NCI-H748 (cell line): ENCODE measurements at regions not wholly inside any gene's neighbourhood (a gene's known extent, or its start where the extent isn't known, plus 50 kb on each side); places are given as distances from the start of the nearest gene placed in this dataset.
A peak's percentile ranks its signal among the peaks of the same experiment; 100 is the strongest.

Source experiments
- DNase-seq: peaks from one replicate; lab custom pipeline; 2025; ENCODE audit not compliant: unreplicated experiment; lab: John Stamatoyannopoulos, UW

DNA sequence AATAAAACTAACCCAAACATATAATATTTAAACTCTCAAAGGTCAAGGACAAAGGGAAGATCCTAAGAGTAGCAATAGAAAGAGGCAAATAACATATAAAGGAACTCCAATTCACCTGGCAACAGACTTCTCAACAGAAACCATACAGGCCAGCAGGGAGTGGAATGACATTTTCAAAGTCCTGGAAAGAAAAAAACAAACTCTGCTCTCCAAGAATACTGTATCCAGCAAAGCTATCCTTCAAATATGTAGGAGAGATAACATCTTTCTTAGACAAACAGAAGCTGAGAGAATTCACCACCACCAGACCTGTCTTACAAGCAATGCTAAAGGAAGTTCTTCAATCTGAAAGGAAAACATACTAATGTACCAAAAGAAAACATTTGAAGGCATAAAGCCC, 51.5 kb upstream of the TMEM158 start:
- DNase-seq = no peak

DNA sequence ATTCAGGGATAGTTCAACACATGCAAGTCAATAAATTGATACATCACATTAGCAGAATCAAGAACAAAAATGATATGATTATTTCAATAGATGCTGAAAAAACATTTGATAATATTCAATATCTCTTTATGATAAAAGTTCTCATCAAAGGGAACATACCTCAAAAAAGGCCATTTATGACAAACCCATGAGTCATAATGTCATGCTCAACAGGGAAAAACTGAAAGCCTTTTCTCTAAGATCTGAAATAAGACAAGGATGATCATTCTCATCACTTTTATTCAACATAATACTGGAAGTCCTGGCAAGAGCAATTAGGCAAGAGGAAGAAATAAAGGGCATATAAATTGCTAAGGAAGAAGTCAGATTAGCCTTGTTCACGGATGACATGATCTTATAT, 54.1 kb upstream of the TMEM158 start:
- DNase-seq = no peak

- DNase-seq = no peak
Measured at GRCh38 chr3:45280971-45281370, 54.9 kb upstream of the TMEM158 start.

- DNase-seq = no peak
Measured at GRCh38 chr3:45283471-45283870, 57.4 kb upstream of the TMEM158 start.

GRCh38 chr3:45297331-45297730, 71.2 kb upstream of the TMEM158 start:
- no peak for DNase-seq

DNA sequence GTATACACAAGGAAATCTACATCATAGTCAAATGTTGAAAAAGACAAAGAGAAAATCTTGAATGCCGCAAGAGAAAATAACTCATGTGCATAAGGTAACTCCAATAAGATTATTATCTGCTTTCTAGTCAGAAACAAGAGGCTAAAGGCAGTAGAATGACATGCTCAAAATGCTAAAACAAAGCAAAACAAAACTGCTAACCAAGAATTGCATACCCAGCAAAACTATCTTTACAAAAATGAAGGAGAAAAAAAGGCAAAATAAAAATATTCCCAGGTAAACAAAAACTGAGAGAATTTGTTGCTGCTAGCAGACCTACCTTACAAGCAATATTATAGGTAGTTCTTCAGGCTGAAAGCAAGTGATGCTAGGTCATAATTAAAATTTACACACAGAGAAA, 76.4 kb upstream of the TMEM158 start:
- DNase-seq = no peak

- no peak for DNase-seq
Measured at GRCh38 chr3:45306406-45307008, 80.4 kb upstream of the TMEM158 start.

DNA sequence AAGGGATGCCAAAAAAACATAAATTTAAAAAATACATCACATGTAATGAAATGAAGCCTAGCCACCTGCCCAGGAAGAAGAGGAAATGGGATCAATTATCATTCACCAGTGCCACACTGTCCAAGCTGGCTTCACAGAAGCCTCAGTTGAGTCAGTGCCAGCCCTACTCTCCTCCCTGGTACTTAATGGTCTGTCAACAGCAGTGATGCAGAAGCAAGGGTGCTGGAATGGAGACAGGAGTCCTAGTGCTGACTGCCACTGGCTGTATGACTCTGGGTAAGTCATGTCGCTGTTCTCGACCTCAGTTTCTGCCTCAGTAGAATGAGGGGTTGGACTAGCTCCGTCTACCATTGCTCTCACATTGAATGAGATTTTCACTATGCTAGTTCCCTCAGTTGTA, 78.5 kb upstream of the LARS2 start:
- peak; percentile 27 for DNase-seq

DNA sequence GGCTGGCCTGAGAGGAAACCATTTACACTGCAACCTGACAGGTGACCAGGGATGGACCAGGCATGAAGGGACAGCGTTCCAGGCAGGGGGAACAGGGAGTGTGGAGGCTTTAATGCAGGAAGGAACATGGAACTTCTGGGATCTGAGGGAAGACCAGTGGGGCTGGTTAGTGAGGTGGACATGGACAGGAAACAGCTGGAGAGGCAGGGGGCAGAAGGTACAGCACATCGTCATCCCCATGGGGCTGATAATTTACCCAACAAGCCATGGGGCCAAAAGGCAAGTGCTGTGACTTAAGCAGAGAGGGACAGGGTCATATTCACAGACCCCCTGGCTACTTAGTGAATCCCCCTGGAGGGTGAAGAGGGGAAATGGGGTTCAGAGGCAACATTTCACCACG, 77.0 kb upstream of the LARS2 start:
- DNase-seq = no peak

DNA sequence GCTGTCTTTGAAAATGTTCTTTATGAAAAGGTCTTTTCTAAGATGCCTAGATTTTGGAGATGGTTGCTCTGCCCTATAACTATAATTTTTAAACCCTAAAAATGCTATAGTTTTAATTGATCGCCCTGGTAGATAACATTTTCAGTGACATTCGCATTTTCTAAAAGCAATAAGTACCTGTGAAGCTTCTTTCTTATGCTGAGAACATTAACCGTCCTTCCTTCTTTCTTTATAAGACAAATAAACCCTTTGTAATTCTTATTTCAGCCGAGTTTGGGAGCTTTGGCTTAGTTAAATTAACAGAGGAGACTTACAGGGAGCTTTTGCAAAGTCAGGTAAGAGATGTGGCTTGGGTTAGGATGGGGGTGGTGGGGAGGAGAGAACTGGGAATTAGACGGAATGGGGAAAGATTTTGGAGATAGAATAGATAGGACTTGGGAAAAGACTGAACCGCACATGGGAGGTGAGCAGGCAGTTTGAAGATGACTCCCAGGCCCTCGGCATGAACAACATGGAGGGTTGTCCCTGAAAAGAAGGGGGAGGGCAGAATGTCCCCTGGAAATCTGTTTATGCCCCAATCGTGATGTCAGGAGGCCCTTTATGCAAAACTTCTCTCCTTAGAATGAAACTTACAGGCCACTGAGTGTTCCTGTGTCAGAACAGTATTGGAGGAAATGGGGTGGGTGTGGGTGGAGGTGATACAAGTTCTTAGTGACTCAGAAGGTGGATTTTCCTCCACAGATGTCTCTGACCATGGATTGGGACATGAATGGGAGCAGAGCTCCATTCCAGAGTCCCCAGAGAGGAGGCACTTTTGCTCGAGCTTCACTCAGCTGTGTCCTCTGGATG, 76.2 kb upstream of the LARS2 start:
- no peak for DNase-seq

DNA sequence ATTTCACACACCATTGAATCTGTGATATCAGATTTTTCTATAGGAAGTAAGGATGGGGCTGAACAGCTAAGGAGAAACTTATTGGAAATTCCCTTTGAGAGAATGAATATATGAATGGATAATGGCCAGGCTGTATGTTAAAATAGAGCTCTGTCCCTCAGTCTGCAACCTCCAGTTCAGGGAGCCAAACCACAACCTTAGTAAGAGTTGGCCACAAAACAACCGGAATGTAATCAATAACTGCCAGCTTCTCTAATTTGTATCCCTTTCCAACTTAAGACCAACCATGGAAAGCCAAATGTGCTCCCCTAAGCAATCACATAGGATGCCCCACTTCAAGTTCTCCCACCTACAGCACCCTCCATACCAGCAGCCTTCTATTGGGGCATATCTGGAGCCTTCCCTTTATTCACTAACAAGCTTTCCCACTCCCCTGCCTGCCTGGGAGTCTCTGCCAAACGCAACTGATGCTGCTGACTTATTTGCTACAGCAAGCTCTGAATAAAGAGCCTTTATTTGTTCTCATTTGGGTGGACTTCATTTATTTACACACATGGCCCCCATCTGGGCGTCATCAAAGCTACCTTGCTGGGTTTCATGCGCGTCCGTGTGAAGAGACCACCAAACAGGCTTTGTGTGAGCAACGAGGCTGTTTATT, 75.4 kb upstream of the LARS2 start:
- peak; percentile 29 for DNase-seq

DNA sequence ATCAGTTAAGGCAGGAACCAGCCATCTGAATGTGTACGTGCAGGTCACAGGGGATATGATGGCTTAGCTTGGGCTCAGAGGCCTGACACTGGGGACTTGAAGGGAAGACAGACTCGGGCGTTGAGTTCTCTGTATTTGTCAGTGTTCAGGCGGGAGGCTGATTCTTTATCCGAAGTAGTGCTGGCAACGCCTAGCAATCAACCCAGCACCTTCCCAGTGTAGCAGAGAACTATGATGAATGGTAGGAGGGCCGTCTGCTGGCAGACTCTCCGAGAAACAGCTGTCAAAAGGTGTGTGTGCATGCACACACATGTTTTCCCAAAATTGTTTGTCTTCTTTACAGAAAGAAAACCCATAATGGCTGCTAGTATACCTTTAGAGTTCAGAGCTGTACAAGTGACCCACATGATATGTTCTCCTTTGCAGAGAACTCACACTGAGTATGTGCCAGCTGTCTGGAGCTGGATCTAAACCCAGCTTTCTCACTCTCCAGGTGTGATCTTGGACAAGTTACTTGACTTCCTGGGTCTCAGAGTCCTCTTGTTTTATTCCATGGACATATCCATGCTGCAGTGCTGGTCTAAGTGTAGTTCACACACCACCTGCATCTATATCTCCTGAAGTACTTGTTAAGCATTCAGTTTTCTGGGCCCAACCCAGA, 74.5 kb upstream of the LARS2 start:
- no peak for DNase-seq

- DNase-seq = no peak
Measured at GRCh38 chr3:45317710-45318109, 70.7 kb upstream of the LARS2 start.

- no peak for DNase-seq
Measured at GRCh38 chr3:45318689-45319088, 69.7 kb upstream of the LARS2 start.

GRCh38 chr3:45319231-45319995, 69.0 kb upstream of the LARS2 start:
- DNase-seq = no peak

DNA sequence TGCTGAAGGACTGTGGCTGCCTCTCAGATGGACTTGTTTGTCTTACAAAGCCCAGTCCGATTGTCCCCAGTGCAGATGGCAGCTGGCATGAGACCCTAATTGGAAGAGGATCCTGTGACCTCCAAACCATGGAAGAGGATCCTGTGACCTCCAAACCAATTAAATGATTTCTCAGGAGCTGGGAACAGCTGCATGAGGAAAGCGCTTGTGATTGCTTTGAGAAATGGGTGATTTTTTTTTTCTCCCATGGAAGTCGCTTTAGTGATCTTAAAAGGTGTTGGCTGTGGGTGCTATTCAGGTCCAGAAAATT, 68.4 kb upstream of the LARS2 start:
- no peak for DNase-seq

DNA sequence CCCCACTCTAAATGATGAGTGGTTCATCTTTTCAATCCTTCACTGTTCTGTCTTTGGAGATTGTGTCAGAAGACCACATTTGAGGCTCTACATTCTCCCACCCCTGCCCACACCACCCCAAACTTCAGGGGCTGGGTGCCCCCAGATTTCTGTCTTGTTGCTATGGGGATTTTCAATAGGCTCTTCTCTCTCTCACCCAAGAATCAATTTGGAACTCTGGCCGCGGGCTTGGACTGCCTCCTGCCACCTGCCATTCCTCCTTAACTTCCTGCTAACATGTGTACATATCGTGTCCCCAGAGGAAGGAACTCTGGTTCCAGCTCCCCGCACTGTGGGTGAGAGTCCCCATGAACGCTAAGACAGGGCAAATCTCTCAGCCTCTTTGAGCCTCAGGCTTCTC, 67.4 kb upstream of the LARS2 start:
- no peak for DNase-seq

DNA sequence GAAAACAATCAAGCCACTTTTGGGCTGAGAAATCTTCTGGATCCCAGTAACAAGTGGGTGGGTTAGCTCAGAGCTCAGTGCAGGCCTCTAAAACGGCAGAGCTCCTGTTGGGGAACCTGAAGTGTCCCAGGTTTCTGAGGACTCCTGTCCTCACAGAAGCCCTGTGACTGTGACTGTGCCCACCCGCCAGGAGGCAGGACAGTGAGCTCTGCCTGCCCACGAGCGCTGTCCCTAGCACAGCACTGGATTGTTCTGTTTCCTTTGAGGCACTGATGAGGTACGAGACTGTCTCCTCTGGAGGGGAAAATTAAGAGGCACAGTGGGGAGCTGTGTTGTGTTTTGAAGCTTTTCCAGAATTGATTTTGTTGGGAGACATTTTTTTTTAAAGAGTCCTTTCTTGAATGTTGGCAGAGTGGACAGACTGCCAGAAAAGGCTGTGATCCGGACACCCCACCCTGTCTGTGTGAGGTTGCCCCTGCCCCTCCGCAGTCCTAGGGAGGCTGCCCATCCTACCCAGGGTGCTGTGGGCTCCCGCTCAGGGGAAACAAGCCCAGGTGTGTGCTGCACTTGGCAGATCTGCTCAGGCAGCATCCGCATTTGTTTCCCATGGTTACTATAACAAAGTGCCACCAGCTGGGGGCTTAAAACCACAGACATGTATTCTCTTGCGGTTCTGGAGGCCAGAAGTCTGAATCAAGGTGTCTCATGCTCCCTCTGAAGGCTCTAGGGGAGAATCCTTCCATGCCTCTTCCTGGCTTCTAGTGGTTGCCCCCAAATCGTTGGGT, 66.6 kb upstream of the LARS2 start:
- peak; percentile 16 for DNase-seq

DNA sequence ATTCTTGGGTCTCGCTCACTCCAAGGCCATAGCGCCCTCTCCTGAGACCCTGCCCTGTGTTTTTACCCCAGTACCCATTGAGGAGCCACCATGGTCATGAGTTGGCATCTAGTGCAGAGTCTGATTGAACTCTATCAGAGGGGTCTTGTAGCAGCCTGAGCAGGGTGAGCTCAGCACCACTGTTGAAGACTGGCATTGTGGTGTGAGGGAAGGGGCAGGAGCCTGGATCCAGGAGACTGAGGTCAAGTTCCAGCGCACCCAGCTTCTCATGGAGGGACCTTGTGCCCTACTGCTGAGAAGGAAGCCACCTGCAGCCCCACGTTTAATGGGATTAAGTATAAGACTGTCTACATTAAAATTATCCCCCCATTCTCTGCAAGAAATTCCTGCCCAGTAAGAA, 65.8 kb upstream of the LARS2 start:
- DNase-seq = no peak

GRCh38 chr3:45325676-45326075, 62.7 kb upstream of the LARS2 start:
- DNase-seq = no peak
